HUDEP-2 (cell line): ENCODE measurements at regions not wholly inside any gene's neighbourhood (a gene's known extent, or its start where the extent isn't known, plus 50 kb on each side); places are given as distances from the start of the nearest gene placed in this dataset.

Experiments used
- DNase-seq, 76 experiments: peaks; one replicate each; lab custom pipeline; 2025; ENCODE audit not compliant: unreplicated experiment in 76 of 76; lab: John Stamatoyannopoulos, UW

GRCh38 chr1:91152331-91152730 is 130.5 kb upstream of the ZNF644 start:
- DNase-seq, result no peak

- no peak for DNase-seq
These were observed 129.9 kb upstream of the ZNF644 start for GRCh38 chr1:91151702-91152101.

GRCh38 chr1:91148641-91149069 is 126.8 kb upstream of the ZNF644 start:
- DNase-seq, result peak in 2 of 76 experiments; percentile 0 to 4

GRCh38 chr1:91141858-91142257 is 120.0 kb upstream of the ZNF644 start:
- no peak for DNase-seq

GRCh38 chr1:91138959-91139358 is 117.1 kb upstream of the ZNF644 start:
- DNase-seq, result no peak

GRCh38 chr1:91137173-91137852 is 115.5 kb upstream of the ZNF644 start:
- no peak for DNase-seq

- DNase-seq, result no peak
These were observed 114.0 kb upstream of the ZNF644 start for GRCh38 chr1:91135799-91136198.

- DNase-seq, result no peak
These were observed 111.4 kb upstream of the ZNF644 start for GRCh38 chr1:91133248-91133647.

- DNase-seq, result no peak
These were observed 108.6 kb upstream of the ZNF644 start for GRCh38 chr1:91130256-91130985.

- DNase-seq, result no peak
These were observed 107.6 kb upstream of the ZNF644 start for GRCh38 chr1:91129458-91129857.

GRCh38 chr1:91129017-91129416 is 107.2 kb upstream of the ZNF644 start:
- DNase-seq, result no peak

GRCh38 chr1:91124989-91125417 is 103.2 kb upstream of the ZNF644 start:
- DNase-seq, result no peak

- DNase-seq, result peak in 1 of 76 experiments; percentile 1
These were observed 102.6 kb upstream of the ZNF644 start for GRCh38 chr1:91124290-91124985.

GRCh38 chr1:91123773-91124172 is 101.9 kb upstream of the ZNF644 start:
- no peak for DNase-seq

GRCh38 chr1:91123319-91123718 is 101.5 kb upstream of the ZNF644 start:
- no peak for DNase-seq

- no peak for DNase-seq
These were observed 100.4 kb upstream of the ZNF644 start for GRCh38 chr1:91122106-91122717.

GRCh38 chr1:91121366-91121765 is 99.5 kb upstream of the ZNF644 start:
- no peak for DNase-seq

GRCh38 chr1:91120936-91121335 is 99.1 kb upstream of the ZNF644 start:
- no peak for DNase-seq

- no peak for DNase-seq
These were observed 98.6 kb upstream of the ZNF644 start for GRCh38 chr1:91120421-91120820.

- DNase-seq, result no peak
These were observed 82.9 kb upstream of the ZNF644 start for GRCh38 chr1:91104712-91105111.

GRCh38 chr1:91101328-91101727 is 79.5 kb upstream of the ZNF644 start:
- DNase-seq, result no peak
